PC-3 (cell line): ENCODE measurements at regions not wholly inside any gene's neighbourhood (a gene's known extent, or its start where the extent isn't known, plus 50 kb on each side); places are given as distances from the start of the nearest gene placed in this dataset.
"Not testable (repeated sequence)": the region's sequence is repeated elsewhere in the genome, so short reads cannot be mapped to it uniquely, and the experiment has no call there.

Source experiments
- ATAC-seq: fragments of 200-7000 bp; cut with Tn5 transposase; 2 replicates; pipeline ENCODE4 v1.9.1; 2020; ENCODE audit warnings: mild to moderate bottlenecking, moderate library complexity
- BruUV-seq: library from RNA; stranded (reverse); fragments of 400-500 nt; replicated peaks from 2 replicates; lab custom pipeline; 2021; lab: Mats Ljungman, UMichigan
- CTCF ChIA-PET: fragments of 300-600 bp; sonication (Branson Sonifier 250); formaldehyde crosslinking; loops from one replicate; lab custom pipeline; 2022; ENCODE audit warnings: antibody characterized with exemption; lab: Charles Lee
- POLR2A ChIA-PET: fragments of 300-600 bp; sonication (Branson Sonifier 250); formaldehyde crosslinking; loops from one replicate; lab custom pipeline; 2022; ENCODE audit warnings: antibody characterized with exemption; ENCODE audit not compliant: unreplicated experiment; lab: Charles Lee
- DNase-seq: peaks from one replicate; pipeline ENCODE4 v3.0.0-alpha.2; 2015
- H2AFZ ChIP-seq: fragments of 300-600 bp; sonication (generic); 2 replicates; pipeline ENCODE4 v1.6.0; 2016; ENCODE audit warnings: antibody characterized with exemption, low read length
- H3F3A ChIP-seq: fragments of 300-600 bp; sonication (generic); one replicate; pipeline ENCODE4 v1.6.0; 2017; ENCODE audit warnings: antibody characterized with exemption, low read length, control low read depth, mild to moderate bottlenecking; ENCODE audit not compliant: unreplicated experiment
- H3K27ac ChIP-seq: fragments of 300-600 bp; sonication (generic); 2 replicates; pipeline ENCODE4 v1.5.1; 2016; ENCODE audit warnings: mild to moderate bottlenecking, low read length
- H3K27me3 ChIP-seq: fragments of 300-600 bp; sonication (generic); 2 replicates; pipeline ENCODE4 v1.6.1; 2016; ENCODE audit warnings: low read length, mixed read lengths
- H3K36me3 ChIP-seq: fragments of 300-600 bp; sonication (generic); 2 replicates; pipeline ENCODE4 v1.6.1; 2016; ENCODE audit warnings: low read depth, mixed run types, low read length, mixed read lengths
- H3K4me1 ChIP-seq: fragments of 300-600 bp; sonication (generic); 2 replicates; pipeline ENCODE4 v1.5.1; 2016; ENCODE audit warnings: low read length; ENCODE audit not compliant: insufficient read depth
- H3K4me2 ChIP-seq: fragments of 300-600 bp; sonication (generic); 2 replicates; pipeline ENCODE4 v1.6.0; 2016; ENCODE audit warnings: low read length
- H3K4me3 ChIP-seq: fragments of 300-600 bp; sonication (generic); 2 replicates; pipeline ENCODE4 v1.5.1; 2016; ENCODE audit warnings: mild to moderate bottlenecking, low read length, mixed read lengths
- H3K79me2 ChIP-seq: fragments of 300-600 bp; sonication (generic); 2 replicates; pipeline ENCODE4 v1.6.1; 2017; ENCODE audit warnings: low read length, mixed read lengths
- H3K9ac ChIP-seq: fragments of 300-600 bp; sonication (generic); 2 replicates; pipeline ENCODE4 v1.6.0; 2016; ENCODE audit warnings: mild to moderate bottlenecking, low read length
- H3K9me2 ChIP-seq: fragments of 300-600 bp; sonication (generic); replicated peaks from 2 replicates; pipeline ENCODE4 v1.6.1; 2016; ENCODE audit warnings: mixed run types, low read length, mixed read lengths
- H3K9me3 ChIP-seq: fragments of 300-600 bp; sonication (generic); 2 replicates; pipeline ENCODE4 v1.6.1; 2016; ENCODE audit warnings: low read length, mixed read lengths
- H4K20me1 ChIP-seq: fragments of 300-600 bp; sonication (generic); 2 replicates; pipeline ENCODE4 v1.6.1; 2016; ENCODE audit warnings: low read length, mixed read lengths
- EZH2 ChIP-seq: fragments of 300-600 bp; sonication (generic); IDR thresholded peaks from one replicate; pipeline ENCODE4 v1.6.1; 2017; ENCODE audit warnings: antibody characterized with exemption, mild to moderate bottlenecking, low read length; ENCODE audit not compliant: unreplicated experiment
- EZH2phosphoT487 ChIP-seq: fragments of 300-600 bp; sonication (generic); IDR thresholded peaks from 2 replicates; pipeline ENCODE4 v1.6.1; 2018; ENCODE audit warnings: mild to moderate bottlenecking, antibody characterized with exemption, low read length, borderline replicate concordance
- intact Hi-C: fragments of 100-400 bp; cut with micrococcal nuclease; formaldehyde crosslinking; loops from 2 replicates; pipeline ENCODE4 v1.9.0; 2023
- TF ChIP-seq, protein P1 (sequence below): fragments of 300-600 bp; sonication (generic); conservative IDR thresholded peaks from 2 replicates; pipeline ENCODE4 v1.5.1; 2017; ENCODE audit warnings: antibody characterized with exemption, low read depth, mild to moderate bottlenecking, low read length

DNA sequence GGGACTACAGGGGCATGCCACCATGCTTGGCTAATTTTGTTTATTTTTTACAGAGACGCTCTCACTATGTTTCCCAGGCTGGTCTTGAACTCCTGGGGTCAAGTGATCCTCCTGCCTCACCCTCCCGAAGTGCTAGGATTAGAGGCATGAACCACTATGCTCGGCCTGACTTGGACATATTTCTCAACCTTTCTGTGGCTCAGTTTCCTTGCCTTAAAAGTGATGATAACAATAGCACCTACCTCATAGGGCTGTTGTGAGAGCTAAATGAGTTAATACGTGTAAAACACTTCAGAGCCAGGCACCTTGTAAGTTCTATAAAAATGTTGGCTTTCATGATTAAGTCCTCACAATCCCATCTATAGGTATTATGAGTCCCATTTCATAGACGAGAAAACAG, 89.2 kb upstream of the METAP2 start:
- H3K9me3 ChIP-seq, result no peaks in the 10 kb centered on the region
- no peaks in the 10 kb centered on the region for H3F3A ChIP-seq
- no peak overlapping the region for H3K4me3 ChIP-seq
- H3K4me2 ChIP-seq, result no peak overlapping the region
- no peaks in the 10 kb centered on the region for H3K9me2 ChIP-seq
- ChIA-PET CTCF (no interaction called here), POLR2A (no interaction called here)
- H3K4me1 ChIP-seq, result no peaks in the 10 kb centered on the region
- H4K20me1 ChIP-seq, result no peaks in the 10 kb centered on the region
- no peak for DNase-seq
- TF ChIP-seq EZH2 (no peak), EZH2phosphoT487 (no peak)
- TF ChIP-seq, protein P1, sequence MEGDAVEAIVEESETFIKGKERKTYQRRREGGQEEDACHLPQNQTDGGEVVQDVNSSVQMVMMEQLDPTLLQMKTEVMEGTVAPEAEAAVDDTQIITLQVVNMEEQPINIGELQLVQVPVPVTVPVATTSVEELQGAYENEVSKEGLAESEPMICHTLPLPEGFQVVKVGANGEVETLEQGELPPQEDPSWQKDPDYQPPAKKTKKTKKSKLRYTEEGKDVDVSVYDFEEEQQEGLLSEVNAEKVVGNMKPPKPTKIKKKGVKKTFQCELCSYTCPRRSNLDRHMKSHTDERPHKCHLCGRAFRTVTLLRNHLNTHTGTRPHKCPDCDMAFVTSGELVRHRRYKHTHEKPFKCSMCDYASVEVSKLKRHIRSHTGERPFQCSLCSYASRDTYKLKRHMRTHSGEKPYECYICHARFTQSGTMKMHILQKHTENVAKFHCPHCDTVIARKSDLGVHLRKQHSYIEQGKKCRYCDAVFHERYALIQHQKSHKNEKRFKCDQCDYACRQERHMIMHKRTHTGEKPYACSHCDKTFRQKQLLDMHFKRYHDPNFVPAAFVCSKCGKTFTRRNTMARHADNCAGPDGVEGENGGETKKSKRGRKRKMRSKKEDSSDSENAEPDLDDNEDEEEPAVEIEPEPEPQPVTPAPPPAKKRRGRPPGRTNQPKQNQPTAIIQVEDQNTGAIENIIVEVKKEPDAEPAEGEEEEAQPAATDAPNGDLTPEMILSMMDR, result no peak
- H3K36me3 ChIP-seq, result no peaks in the 10 kb centered on the region
- H3K27ac ChIP-seq, result no peak overlapping the region
- no TSS peak for BruUV-seq
- no peak overlapping the region for H3K9ac ChIP-seq
- no peak overlapping the region for H2AFZ ChIP-seq
- intact Hi-C loops, result no loop called here
- ATAC-seq, result no peak
- H3K27me3 ChIP-seq, result no peaks in the 10 kb centered on the region
- H3K79me2 ChIP-seq, result no peaks in the 10 kb centered on the region

DNA sequence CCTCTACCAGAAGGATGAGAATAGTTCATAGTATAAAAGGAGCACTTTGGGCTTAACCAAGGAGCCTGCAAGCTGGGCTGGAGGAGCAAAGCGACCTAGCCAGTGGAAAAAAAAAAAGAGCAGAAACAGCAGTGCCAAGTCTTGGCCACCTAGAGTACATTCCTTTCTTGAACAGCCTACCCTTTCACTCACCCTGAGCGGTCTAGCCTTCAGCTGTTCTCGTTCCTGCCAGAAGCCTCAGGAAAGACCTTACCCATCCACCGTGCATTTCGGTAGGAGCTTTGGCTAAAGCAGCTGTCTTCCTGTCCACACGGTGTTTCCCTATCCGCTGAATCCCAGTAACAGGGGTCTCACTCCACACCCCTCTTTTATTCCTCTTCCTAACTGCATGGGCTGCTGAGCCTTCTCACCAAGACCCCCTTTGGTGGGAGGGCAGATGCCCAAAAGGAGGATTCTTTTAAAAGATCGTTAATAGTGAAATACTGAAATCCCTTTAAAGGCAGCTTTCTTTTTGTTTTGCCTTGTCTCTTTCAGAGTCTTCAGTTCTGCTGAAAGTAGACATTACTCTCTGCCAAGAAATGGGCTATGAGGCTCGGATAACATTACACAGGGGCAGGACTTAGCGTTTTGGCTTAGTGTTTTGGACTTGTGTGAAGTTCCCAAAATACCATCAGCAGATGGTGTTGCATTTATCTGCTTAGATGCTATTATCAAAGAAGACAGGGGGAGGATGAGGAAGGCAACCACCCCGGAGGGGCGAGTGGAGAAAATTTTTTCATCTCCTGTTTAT, 88.5 kb upstream of the METAP2 start:
- TF ChIP-seq EZH2 (no peak), EZH2phosphoT487 (no peak)
- TF ChIP-seq, protein P1, result no peak
- Histone ChIP-seq H3K4me2 (no peak overlapping the region), H3K79me2 (no peaks in the 10 kb centered on the region), H3K9me3 (no peaks in the 10 kb centered on the region), H3K27me3 (no peaks in the 10 kb centered on the region), H3K4me1 (no peaks in the 10 kb centered on the region), H4K20me1 (no peaks in the 10 kb centered on the region), H3K9ac (no peak overlapping the region), H3K27ac (no peak overlapping the region), H2AFZ (no peak overlapping the region), H3K4me3 (no peak overlapping the region), H3F3A (no peaks in the 10 kb centered on the region), H3K36me3 (no peaks in the 10 kb centered on the region), H3K9me2 (no peaks in the 10 kb centered on the region)
- DNase-seq (no peak), ATAC-seq (no peak)
- intact Hi-C loops, result no loop called here
- no TSS peak for BruUV-seq
- POLR2A ChIA-PET, result interaction anchor here (0.6 to 0.8 kb wide), 3 partner anchors 148 to 197 kb away, joined by 3 to 5 read pairs (median 3); no protein-coding TSS in a partner anchor
- CTCF ChIA-PET, result no interaction called here

DNA sequence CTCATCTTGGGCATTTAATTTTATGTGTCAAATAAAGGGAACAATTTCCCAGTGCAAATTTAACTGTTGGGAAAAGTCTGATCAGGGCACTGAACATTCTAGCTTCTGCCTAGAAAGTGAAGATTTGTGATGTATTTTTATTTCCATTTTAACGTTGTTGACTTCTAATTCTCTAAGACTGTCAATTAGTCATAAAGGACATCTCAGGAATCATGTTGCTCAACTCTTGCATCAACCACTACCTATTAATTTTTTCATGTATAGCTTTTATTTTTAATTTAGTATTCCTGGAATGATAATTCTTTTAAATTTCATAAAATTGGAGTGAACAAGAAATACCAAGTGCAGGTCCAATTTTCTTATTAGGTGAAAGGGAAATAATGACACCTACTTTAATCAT, 87.9 kb upstream of the METAP2 start:
- Histone ChIP-seq H3K9me2 (no peaks in the 10 kb centered on the region), H3K4me1 (no peaks in the 10 kb centered on the region), H3K9me3 (no peaks in the 10 kb centered on the region), H3K27ac (no peak overlapping the region), H3K79me2 (no peaks in the 10 kb centered on the region), H3K36me3 (no peaks in the 10 kb centered on the region), H2AFZ (no peak overlapping the region), H4K20me1 (no peaks in the 10 kb centered on the region), H3K4me3 (no peak overlapping the region), H3K9ac (no peak overlapping the region), H3K4me2 (no peak overlapping the region), H3K27me3 (no peaks in the 10 kb centered on the region), H3F3A (no peaks in the 10 kb centered on the region)
- POLR2A ChIA-PET, result interaction anchor here (0.6 to 0.8 kb wide), 3 partner anchors 148 to 197 kb away, joined by 3 to 5 read pairs (median 3); no protein-coding TSS in a partner anchor
- no peak for ATAC-seq
- BruUV-seq, result no TSS peak
- TF ChIP-seq EZH2, result no peak
- TF ChIP-seq EZH2phosphoT487, result no peak
- TF ChIP-seq, protein P1, result no peak
- DNase-seq, result no peak
- CTCF ChIA-PET, result no interaction called here
- intact Hi-C loops, result no loop called here

DNA sequence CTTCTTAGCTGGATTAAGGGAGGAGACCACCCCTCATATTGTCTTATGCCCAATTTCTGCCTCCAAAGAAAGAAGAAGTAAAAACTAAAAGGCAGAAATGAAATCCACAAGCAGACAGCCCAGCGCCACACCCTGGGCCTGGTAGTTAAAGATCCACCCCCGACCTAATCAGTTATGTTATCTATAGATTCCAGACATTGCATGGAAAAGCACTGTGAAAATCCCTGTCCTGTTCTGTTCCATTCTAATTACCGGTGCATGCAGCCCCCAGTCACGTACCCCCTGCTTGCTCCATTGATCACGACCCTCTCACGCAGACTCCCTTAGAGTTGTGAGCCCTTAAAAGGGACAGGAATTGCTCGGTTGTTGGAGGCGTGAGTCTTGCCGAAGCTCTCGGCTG, 85.7 kb upstream of the METAP2 start:
- intact Hi-C loops, ATAC-seq, H4K20me1 ChIP-seq, H3K9me2 ChIP-seq, H3K4me1 ChIP-seq, H3K36me3 ChIP-seq, DNase-seq, CTCF ChIA-PET, H3K9ac ChIP-seq, H3K9me3 ChIP-seq, H3K4me2 ChIP-seq, H3F3A ChIP-seq, H2AFZ ChIP-seq, POLR2A ChIA-PET, H3K27ac ChIP-seq, BruUV-seq, H3K79me2 ChIP-seq, H3K27me3 ChIP-seq, H3K4me3 ChIP-seq: not testable (repeated sequence)
